ENCODE measurements at regions not wholly inside any gene's neighbourhood (a gene's known extent, or its start where the extent isn't known, plus 50 kb on each side); places are given as distances from the start of the nearest gene placed in this dataset.

GRCh38 chr3:3260870-3261269 lies 81.4 kb upstream of the CRBN start:
- Histone ChIP-seq H3K9me2 (replicated peaks; ENCODE audit: insufficient read depth, low read length) (no peaks in the 10 kb centered on the region), H3K27ac (ENCODE audit: low read length) (no peak overlapping the region), H4K20me1 (ENCODE audit: insufficient read depth, low read depth, low read length) (no peaks in the 10 kb centered on the region), H3K9me3 (ENCODE audit: low read length) (no peaks in the 10 kb centered on the region), H3K9ac (ENCODE audit: low read length) (no peak overlapping the region), H3K4me2 (ENCODE audit: low read depth, low read length, poor library complexity, severe bottlenecking) (no peak overlapping the region), H2AFZ (ENCODE audit: low read length) (no peak overlapping the region), H3K36me3 (ENCODE audit: insufficient read depth, low read length) (no peaks in the 10 kb centered on the region), H3K4me1 (ENCODE audit: low read length) (no peaks in the 10 kb centered on the region), H3K4me3 (ENCODE audit: low read length) (no peak overlapping the region), H3K27me3 (ENCODE audit: low read length) (no peaks in the 10 kb centered on the region), H3K79me2 (ENCODE audit: low read length) (no peaks in the 10 kb centered on the region)
- no peak for DNase-seq

- Histone ChIP-seq H4K20me1 (ENCODE audit: insufficient read depth, low read depth, low read length) (no peaks in the 10 kb centered on the region), H3K9ac (ENCODE audit: low read length) (no peak overlapping the region), H3K9me3 (ENCODE audit: low read length) (no peaks in the 10 kb centered on the region), H3K27me3 (ENCODE audit: low read length) (no peaks in the 10 kb centered on the region), H2AFZ (ENCODE audit: low read length) (no peak overlapping the region), H3K79me2 (ENCODE audit: low read length) (no peaks in the 10 kb centered on the region), H3K27ac (ENCODE audit: low read length) (no peak overlapping the region), H3K36me3 (ENCODE audit: insufficient read depth, low read length) (no peaks in the 10 kb centered on the region), H3K4me2 (ENCODE audit: low read depth, low read length, poor library complexity, severe bottlenecking) (no peak overlapping the region), H3K4me1 (ENCODE audit: low read length) (no peaks in the 10 kb centered on the region), H3K4me3 (ENCODE audit: low read length) (no peak overlapping the region), H3K9me2 (replicated peaks; ENCODE audit: insufficient read depth, low read length) (no peaks in the 10 kb centered on the region)
- no peak for DNase-seq
Measured at GRCh38 chr3:3259181-3259580, 79.7 kb upstream of the CRBN start.

GRCh38 chr3:3258281-3258680 lies 78.8 kb upstream of the CRBN start:
- H3K4me1 ChIP-seq (ENCODE audit: low read length) = no peaks in the 10 kb centered on the region
- H3K9me2 ChIP-seq (replicated peaks; ENCODE audit: insufficient read depth, low read length) = no peaks in the 10 kb centered on the region
- no peaks in the 10 kb centered on the region for H3K9me3 ChIP-seq (ENCODE audit: low read length)
- H3K9ac ChIP-seq (ENCODE audit: low read length) = no peak overlapping the region
- H4K20me1 ChIP-seq (ENCODE audit: insufficient read depth, low read depth, low read length) = no peaks in the 10 kb centered on the region
- no peaks in the 10 kb centered on the region for H3K79me2 ChIP-seq (ENCODE audit: low read length)
- no peak for DNase-seq
- no peak overlapping the region for H3K27ac ChIP-seq (ENCODE audit: low read length)
- H3K27me3 ChIP-seq (ENCODE audit: low read length) = no peaks in the 10 kb centered on the region
- H2AFZ ChIP-seq (ENCODE audit: low read length) = no peak overlapping the region
- no peak overlapping the region for H3K4me2 ChIP-seq (ENCODE audit: low read depth, low read length, poor library complexity, severe bottlenecking)
- no peaks in the 10 kb centered on the region for H3K36me3 ChIP-seq (ENCODE audit: insufficient read depth, low read length)
- H3K4me3 ChIP-seq (ENCODE audit: low read length) = no peak overlapping the region

GRCh38 chr3:3241596-3241995 lies 62.1 kb upstream of the CRBN start:
- Histone ChIP-seq H4K20me1 (ENCODE audit: insufficient read depth, low read depth, low read length) (no peaks in the 10 kb centered on the region), H3K27ac (ENCODE audit: low read length) (no peak overlapping the region), H3K9me2 (replicated peaks; ENCODE audit: insufficient read depth, low read length) (no peaks in the 10 kb centered on the region), H3K9ac (ENCODE audit: low read length) (no peak overlapping the region), H3K36me3 (ENCODE audit: insufficient read depth, low read length) (no peaks in the 10 kb centered on the region), H3K9me3 (ENCODE audit: low read length) (no peaks in the 10 kb centered on the region), H3K4me1 (ENCODE audit: low read length) (no peaks in the 10 kb centered on the region), H2AFZ (ENCODE audit: low read length) (no peak overlapping the region), H3K4me2 (ENCODE audit: low read depth, low read length, poor library complexity, severe bottlenecking) (no peak overlapping the region), H3K4me3 (ENCODE audit: low read length) (no peak overlapping the region), H3K79me2 (ENCODE audit: low read length) (no peaks in the 10 kb centered on the region), H3K27me3 (ENCODE audit: low read length) (no peaks in the 10 kb centered on the region)
- no peak for DNase-seq

- no peak for DNase-seq
- H3K27ac ChIP-seq (ENCODE audit: low read length) = no peak overlapping the region
- no peaks in the 10 kb centered on the region for H3K4me1 ChIP-seq (ENCODE audit: low read length)
- no peak overlapping the region for H3K4me2 ChIP-seq (ENCODE audit: low read depth, low read length, poor library complexity, severe bottlenecking)
- H4K20me1 ChIP-seq (ENCODE audit: insufficient read depth, low read depth, low read length) = no peaks in the 10 kb centered on the region
- H3K9me3 ChIP-seq (ENCODE audit: low read length) = no peaks in the 10 kb centered on the region
- no peaks in the 10 kb centered on the region for H3K9me2 ChIP-seq (replicated peaks; ENCODE audit: insufficient read depth, low read length)
- no peaks in the 10 kb centered on the region for H3K27me3 ChIP-seq (ENCODE audit: low read length)
- H3K9ac ChIP-seq (ENCODE audit: low read length) = no peak overlapping the region
- H2AFZ ChIP-seq (ENCODE audit: low read length) = no peak overlapping the region
- H3K36me3 ChIP-seq (ENCODE audit: insufficient read depth, low read length) = no peaks in the 10 kb centered on the region
- H3K79me2 ChIP-seq (ENCODE audit: low read length) = no peaks in the 10 kb centered on the region
- no peak overlapping the region for H3K4me3 ChIP-seq (ENCODE audit: low read length)
Measured at GRCh38 chr3:3240986-3241385, 61.5 kb upstream of the CRBN start.

DNA sequence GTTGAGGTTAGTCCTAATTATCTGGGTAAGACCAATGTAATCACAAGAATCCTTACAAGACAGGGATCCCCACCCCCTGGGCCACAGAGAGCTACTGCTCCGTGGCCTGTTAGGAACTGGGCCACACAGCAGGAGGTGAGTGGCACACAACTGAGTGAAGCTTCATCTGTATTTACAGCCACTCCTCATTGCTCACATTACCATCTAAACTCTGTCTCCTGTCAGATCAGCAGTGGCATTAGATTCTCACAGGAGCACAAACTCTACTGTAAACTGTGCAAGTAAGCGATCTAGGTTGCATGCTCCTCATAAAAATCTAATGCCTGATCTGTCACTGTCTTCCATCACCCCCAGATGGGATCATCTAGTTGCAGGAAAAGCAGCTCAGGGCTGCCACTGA lies 58.5 kb upstream of the CRBN start:
- DNase-seq = no peak
- no peak overlapping the region for H3K4me3 ChIP-seq (ENCODE audit: low read length)
- no peaks in the 10 kb centered on the region for H3K27me3 ChIP-seq (ENCODE audit: low read length)
- no peaks in the 10 kb centered on the region for H3K9me3 ChIP-seq (ENCODE audit: low read length)
- H4K20me1 ChIP-seq (ENCODE audit: insufficient read depth, low read depth, low read length) = no peaks in the 10 kb centered on the region
- H3K9me2 ChIP-seq (replicated peaks; ENCODE audit: insufficient read depth, low read length) = 0 out of 2 replicates have a peak, but pooled peaks cover 3% of the 10 kb centered on the region
- no peak overlapping the region for H3K9ac ChIP-seq (ENCODE audit: low read length)
- no peak overlapping the region for H2AFZ ChIP-seq (ENCODE audit: low read length)
- no peak overlapping the region for H3K27ac ChIP-seq (ENCODE audit: low read length)
- no peaks in the 10 kb centered on the region for H3K36me3 ChIP-seq (ENCODE audit: insufficient read depth, low read length)
- no peak overlapping the region for H3K4me2 ChIP-seq (ENCODE audit: low read depth, low read length, poor library complexity, severe bottlenecking)
- H3K4me1 ChIP-seq (ENCODE audit: low read length) = no peaks in the 10 kb centered on the region
- H3K79me2 ChIP-seq (ENCODE audit: low read length) = no peaks in the 10 kb centered on the region

- Histone ChIP-seq H3K27me3 (ENCODE audit: low read length) (no peaks in the 10 kb centered on the region), H3K4me1 (ENCODE audit: low read length) (no peaks in the 10 kb centered on the region), H3K27ac (ENCODE audit: low read length) (no peak overlapping the region), H3K4me2 (ENCODE audit: low read depth, low read length, poor library complexity, severe bottlenecking) (no peak overlapping the region), H3K4me3 (ENCODE audit: low read length) (no peak overlapping the region), H3K36me3 (ENCODE audit: insufficient read depth, low read length) (no peaks in the 10 kb centered on the region), H3K79me2 (ENCODE audit: low read length) (no peaks in the 10 kb centered on the region), H3K9me2 (replicated peaks; ENCODE audit: insufficient read depth, low read length) (0 out of 2 replicates have a peak, but pooled peaks cover 3% of the 10 kb centered on the region), H3K9ac (ENCODE audit: low read length) (no peak overlapping the region), H4K20me1 (ENCODE audit: insufficient read depth, low read depth, low read length) (no peaks in the 10 kb centered on the region), H3K9me3 (ENCODE audit: low read length) (no peaks in the 10 kb centered on the region), H2AFZ (ENCODE audit: low read length) (no peak overlapping the region)
- DNase-seq = no peak
Measured at GRCh38 chr3:3232251-3232650, 52.8 kb upstream of the CRBN start.

Measured in Karpas-422 (cell line).